ENCODE measurements at regions not wholly inside any gene's neighbourhood (a gene's known extent, or its start where the extent isn't known, plus 50 kb on each side); places are given as distances from the start of the nearest gene placed in this dataset.
A peak's percentile ranks its signal among the peaks of the same experiment; 100 is the strongest.

- H4K91ac ChIP-seq (ENCODE audit: low read depth, low read length), result no peak overlapping the region
- H3K27ac ChIP-seq (ENCODE audit: low read depth, low read length), result no peak overlapping the region
- H2AFZ ChIP-seq (ENCODE audit: insufficient read depth, low read length, poor library complexity), result no peak overlapping the region
- H3K4me2 ChIP-seq (ENCODE audit: low read length), result no peak overlapping the region
- DNase-seq, result no peak
- no peaks in the 10 kb centered on the region for H3K36me3 ChIP-seq (ENCODE audit: control insufficient read depth in 1 of 2, insufficient read depth in 2 of 2, low read length in 2 of 2)
- no peak overlapping the region for H3K23ac ChIP-seq (ENCODE audit: low read length)
- H3K79me1 ChIP-seq (ENCODE audit: low read length), result peaks cover 8% of the 10 kb centered on the region
- H3K18ac ChIP-seq (ENCODE audit: low read length), result no peak overlapping the region
- no peak overlapping the region for H2BK5ac ChIP-seq (ENCODE audit: low read depth, low read length, poor library complexity)
- no CpG with 5 or more reads among the region's 10 CpGs for WGBS (ENCODE audit: extremely low coverage, insufficient coverage, insufficient read length)
- peaks cover 7% of the 10 kb centered on the region for H3K9me3 ChIP-seq (ENCODE audit: insufficient read depth, low read depth, low read length)
- no peak overlapping the region for H4K12ac ChIP-seq (ENCODE audit: low read depth, low read length)
- H2AK5ac ChIP-seq (ENCODE audit: low read length), result no peak overlapping the region
- no peak overlapping the region for H3K14ac ChIP-seq (ENCODE audit: low read length)
- H3K9ac ChIP-seq (ENCODE audit: low read length), result no peak overlapping the region
- H3K4me1 ChIP-seq (ENCODE audit: control insufficient read depth in 1 of 2, insufficient read depth in 2 of 2, low read length in 2 of 2), result peaks cover 19% of the 10 kb centered on the region in 2 experiments
- peak overlapping the region; percentile 38 for H3K4me3 ChIP-seq (ENCODE audit: low read depth, low read length)
- H2BK12ac ChIP-seq (ENCODE audit: low read length), result no peak overlapping the region
- no peaks in the 10 kb centered on the region for H3K79me2 ChIP-seq (ENCODE audit: control insufficient read depth, insufficient read depth, low read length, poor library complexity)
- no peaks in the 10 kb centered on the region for H3K27me3 ChIP-seq (ENCODE audit: insufficient read depth, low read length)
- no peak overlapping the region for H4K8ac ChIP-seq (ENCODE audit: low read depth, low read length)
- no peak overlapping the region for H2BK120ac ChIP-seq (ENCODE audit: insufficient read depth, low read length, poor library complexity)
- H3K4ac ChIP-seq (ENCODE audit: low read depth, low read length), result no peak overlapping the region
These were observed 238.6 kb upstream of the GSE1 start for GRCh38 chr16:85374571-85374872.

- H3K4me1 ChIP-seq (ENCODE audit: control insufficient read depth in 1 of 2, insufficient read depth in 2 of 2, low read length in 2 of 2), result peaks cover 18 to 20% of the 10 kb centered on the region in 2 experiments
- H2AK5ac ChIP-seq (ENCODE audit: low read length), result peak overlapping the region; percentile 25
- no peak overlapping the region for H4K91ac ChIP-seq (ENCODE audit: low read depth, low read length)
- H3K27me3 ChIP-seq (ENCODE audit: insufficient read depth, low read length), result no peaks in the 10 kb centered on the region
- no peak overlapping the region for H3K18ac ChIP-seq (ENCODE audit: low read length)
- no CpG with 5 or more reads among the region's 8 CpGs for WGBS (ENCODE audit: extremely low coverage, insufficient coverage, insufficient read length)
- H3K79me2 ChIP-seq (ENCODE audit: control insufficient read depth, insufficient read depth, low read length, poor library complexity), result no peaks in the 10 kb centered on the region
- H2AFZ ChIP-seq (ENCODE audit: insufficient read depth, low read length, poor library complexity), result no peak overlapping the region
- no peak overlapping the region for H3K23ac ChIP-seq (ENCODE audit: low read length)
- no peak for DNase-seq
- H3K4ac ChIP-seq (ENCODE audit: low read depth, low read length), result no peak overlapping the region
- H3K4me3 ChIP-seq (ENCODE audit: low read depth, low read length), result no peak overlapping the region
- H3K14ac ChIP-seq (ENCODE audit: low read length), result no peak overlapping the region
- H4K12ac ChIP-seq (ENCODE audit: low read depth, low read length), result no peak overlapping the region
- no peak overlapping the region for H3K4me2 ChIP-seq (ENCODE audit: low read length)
- no peak overlapping the region for H4K8ac ChIP-seq (ENCODE audit: low read depth, low read length)
- no peak overlapping the region for H2BK120ac ChIP-seq (ENCODE audit: insufficient read depth, low read length, poor library complexity)
- no peaks in the 10 kb centered on the region for H3K36me3 ChIP-seq (ENCODE audit: control insufficient read depth in 1 of 2, insufficient read depth in 2 of 2, low read length in 2 of 2)
- no peak overlapping the region for H3K27ac ChIP-seq (ENCODE audit: low read depth, low read length)
- H3K79me1 ChIP-seq (ENCODE audit: low read length), result peaks cover 7% of the 10 kb centered on the region
- H3K9me3 ChIP-seq (ENCODE audit: insufficient read depth, low read depth, low read length), result peaks cover 7% of the 10 kb centered on the region
- no peak overlapping the region for H2BK12ac ChIP-seq (ENCODE audit: low read length)
- no peak overlapping the region for H2BK5ac ChIP-seq (ENCODE audit: low read depth, low read length, poor library complexity)
- H3K9ac ChIP-seq (ENCODE audit: low read length), result no peak overlapping the region
These were observed 237.8 kb upstream of the GSE1 start for GRCh38 chr16:85375282-85375681.

- H3K4me3 ChIP-seq (ENCODE audit: low read depth, low read length), result no peak overlapping the region
These were observed 236.6 kb upstream of the GSE1 start for GRCh38 chr16:85376292-85377095.

GRCh38 chr16:85377388-85378144, 235.6 kb upstream of the GSE1 start:
- H2AFZ ChIP-seq (ENCODE audit: insufficient read depth, low read length, poor library complexity), result no peak overlapping the region
- no peaks in the 10 kb centered on the region for H3K79me2 ChIP-seq (ENCODE audit: control insufficient read depth, insufficient read depth, low read length, poor library complexity)
- H3K79me1 ChIP-seq (ENCODE audit: low read length), result peaks cover 8% of the 10 kb centered on the region
- no peak overlapping the region for H3K4me2 ChIP-seq (ENCODE audit: low read length)
- H2BK5ac ChIP-seq (ENCODE audit: low read depth, low read length, poor library complexity), result no peak overlapping the region
- H2BK120ac ChIP-seq (ENCODE audit: insufficient read depth, low read length, poor library complexity), result peak overlapping the region; percentile 7
- no peak for DNase-seq
- peak overlapping the region; percentile 9 for H4K91ac ChIP-seq (ENCODE audit: low read depth, low read length)
- H3K9me3 ChIP-seq (ENCODE audit: insufficient read depth, low read depth, low read length), result peaks cover 7% of the 10 kb centered on the region
- H3K4me1 ChIP-seq (ENCODE audit: control insufficient read depth in 1 of 2, insufficient read depth in 2 of 2, low read length in 2 of 2), result peaks cover 24 to 28% of the 10 kb centered on the region in 2 experiments
- H3K27ac ChIP-seq (ENCODE audit: low read depth, low read length), result no peak overlapping the region
- H3K27me3 ChIP-seq (ENCODE audit: insufficient read depth, low read length), result no peaks in the 10 kb centered on the region
- H4K8ac ChIP-seq (ENCODE audit: low read depth, low read length), result no peak overlapping the region
- H3K23ac ChIP-seq (ENCODE audit: low read length), result no peak overlapping the region
- no peak overlapping the region for H3K4ac ChIP-seq (ENCODE audit: low read depth, low read length)
- no peak overlapping the region for H2AK5ac ChIP-seq (ENCODE audit: low read length)
- no peaks in the 10 kb centered on the region for H3K36me3 ChIP-seq (ENCODE audit: control insufficient read depth in 1 of 2, insufficient read depth in 2 of 2, low read length in 2 of 2)
- no peak overlapping the region for H3K4me3 ChIP-seq (ENCODE audit: low read depth, low read length)
- no peak overlapping the region for H3K9ac ChIP-seq (ENCODE audit: low read length)
- no CpG with 5 or more reads among the region's 16 CpGs for WGBS (ENCODE audit: extremely low coverage, insufficient coverage, insufficient read length)
- no peak overlapping the region for H2BK12ac ChIP-seq (ENCODE audit: low read length)
- no peak overlapping the region for H4K12ac ChIP-seq (ENCODE audit: low read depth, low read length)
- H3K18ac ChIP-seq (ENCODE audit: low read length), result no peak overlapping the region
- H3K14ac ChIP-seq (ENCODE audit: low read length), result no peak overlapping the region

More at GRCh38 chr16:85376292-85377095, 236.6 kb upstream of the GSE1 start:
- H2BK12ac ChIP-seq (ENCODE audit: low read length), result peak overlapping the region; percentile 16
- H3K9ac ChIP-seq (ENCODE audit: low read length), result no peak overlapping the region
- peak overlapping the region; percentile 22 for H2AK5ac ChIP-seq (ENCODE audit: low read length)
- WGBS (ENCODE audit: extremely low coverage, insufficient coverage, insufficient read length), result no CpG with 5 or more reads among the region's 29 CpGs
- H3K36me3 ChIP-seq (ENCODE audit: control insufficient read depth in 1 of 2, insufficient read depth in 2 of 2, low read length in 2 of 2), result no peaks in the 10 kb centered on the region
- H3K18ac ChIP-seq (ENCODE audit: low read length), result no peak overlapping the region
- peaks cover 13 to 17% of the 10 kb centered on the region in 2 experiments for H3K4me1 ChIP-seq (ENCODE audit: control insufficient read depth in 1 of 2, insufficient read depth in 2 of 2, low read length in 2 of 2)
- H3K9me3 ChIP-seq (ENCODE audit: insufficient read depth, low read depth, low read length), result peaks cover 7% of the 10 kb centered on the region
- DNase-seq, result no peak
- H4K12ac ChIP-seq (ENCODE audit: low read depth, low read length), result no peak overlapping the region
- no peak overlapping the region for H3K23ac ChIP-seq (ENCODE audit: low read length)
- no peak overlapping the region for H3K27ac ChIP-seq (ENCODE audit: low read depth, low read length)
- no peak overlapping the region for H3K4me2 ChIP-seq (ENCODE audit: low read length)
- H3K4ac ChIP-seq (ENCODE audit: low read depth, low read length), result no peak overlapping the region
- H4K91ac ChIP-seq (ENCODE audit: low read depth, low read length), result no peak overlapping the region
- no peak overlapping the region for H3K14ac ChIP-seq (ENCODE audit: low read length)
- no peaks in the 10 kb centered on the region for H3K79me2 ChIP-seq (ENCODE audit: control insufficient read depth, insufficient read depth, low read length, poor library complexity)
- no peak overlapping the region for H2BK120ac ChIP-seq (ENCODE audit: insufficient read depth, low read length, poor library complexity)
- no peak overlapping the region for H2BK5ac ChIP-seq (ENCODE audit: low read depth, low read length, poor library complexity)
- no peaks in the 10 kb centered on the region for H3K27me3 ChIP-seq (ENCODE audit: insufficient read depth, low read length)
- H2AFZ ChIP-seq (ENCODE audit: insufficient read depth, low read length, poor library complexity), result no peak overlapping the region
- H4K8ac ChIP-seq (ENCODE audit: low read depth, low read length), result no peak overlapping the region
- peaks cover 3% of the 10 kb centered on the region for H3K79me1 ChIP-seq (ENCODE audit: low read length)

Data from trophoblast cell (in vitro differentiated cells and primary cell).